IMR-90 (cell line): ENCODE measurements at regions not wholly inside any gene's neighbourhood (a gene's known extent, or its start where the extent isn't known, plus 50 kb on each side); places are given as distances from the start of the nearest gene placed in this dataset.

Experiments
- ATAC-seq: fragments of 200-7000 bp; cut with Tn5 transposase; 2 replicates; pipeline ENCODE4 v1.9.1; 2020; ENCODE audit warnings: low read depth, mild to moderate bottlenecking, moderate library complexity
- BruUV-seq: library from RNA; stranded (reverse); fragments of 400-500 nt; replicated peaks from 2 replicates; lab custom pipeline; 2021; lab: Mats Ljungman, UMichigan
- CTCF ChIA-PET: fragments of 300-600 bp; formaldehyde crosslinking; extraction: SDS; loops from one replicate; lab custom pipeline; 2021; ENCODE audit warnings: antibody characterized with exemption; lab: Yijun Ruan, JAX
- POLR2A ChIA-PET: fragments of 300-600 bp; sonication (Branson Sonifier 250); formaldehyde crosslinking; loops from one replicate; lab custom pipeline; 2022; ENCODE audit warnings: antibody characterized with exemption; ENCODE audit not compliant: unreplicated experiment; lab: Charles Lee
- DNase-seq: peaks from one replicate; pipeline ENCODE4 v3.0.0; 2013
- H2AFZ ChIP-seq: replicated peaks from 2 replicates; pipeline ENCODE3; 2013; ENCODE audit warnings: low read length, mild to moderate bottlenecking; ENCODE audit not compliant: poor library complexity
- H2AK5ac ChIP-seq: 2 replicates; pipeline ENCODE4 v1.6.1; 2013; ENCODE audit warnings: low read depth, low read length, inconsistent platforms
- H2AK9ac ChIP-seq: replicated peaks from 2 replicates; pipeline ENCODE3; 2013; ENCODE audit warnings: mild to moderate bottlenecking, low read depth, low read length, moderate library complexity; ENCODE audit not compliant: poor library complexity
- H2BK120ac ChIP-seq: 2 replicates; pipeline ENCODE4 v1.6.1; 2013; ENCODE audit warnings: low read depth, low read length, inconsistent platforms
- H2BK15ac ChIP-seq: 3 replicates; pipeline ENCODE4 v1.6.1; 2013; ENCODE audit warnings: low read depth, low read length, inconsistent platforms
- H2BK20ac ChIP-seq: 2 replicates; pipeline ENCODE4 v1.6.1; 2013; ENCODE audit warnings: low read depth, mild to moderate bottlenecking, inconsistent platforms, low read length, moderate library complexity
- H2BK5ac ChIP-seq: 2 replicates; pipeline ENCODE4 v1.6.1; 2013; ENCODE audit warnings: mild to moderate bottlenecking, low read depth, low read length, inconsistent platforms; ENCODE audit not compliant: poor library complexity, severe bottlenecking
- H3K14ac ChIP-seq: replicated peaks from 2 replicates; pipeline ENCODE4 v1.6.1; 2013; ENCODE audit warnings: low read depth, low read length, inconsistent platforms
- H3K18ac ChIP-seq: 2 replicates; pipeline ENCODE4 v1.6.1; 2013; ENCODE audit warnings: low read depth, low read length, control low read depth
- H3K23ac ChIP-seq: 2 replicates; pipeline ENCODE4 v1.6.1; 2013; ENCODE audit warnings: low read depth, low read length, inconsistent platforms
- H3K27ac ChIP-seq: 2 replicates; pipeline ENCODE4 v1.5.1; 2013; ENCODE audit warnings: mild to moderate bottlenecking, control low read depth, low read length; ENCODE audit not compliant: insufficient read depth
- H3K27me3 ChIP-seq: 2 replicates; pipeline ENCODE4 v1.6.1; 2013; ENCODE audit warnings: low read length; ENCODE audit not compliant: control insufficient read depth, insufficient read depth
- H3K36me3 ChIP-seq: 2 replicates; pipeline ENCODE4 v1.6.1; 2013; ENCODE audit warnings: low read length, mixed read lengths; ENCODE audit not compliant: control insufficient read depth, insufficient read depth
- H3K4ac ChIP-seq: 2 replicates; pipeline ENCODE4 v1.6.1; 2013; ENCODE audit warnings: low read depth, low read length, inconsistent platforms
- H3K4me1 ChIP-seq: 2 replicates; pipeline ENCODE4 v1.6.1; 2013; ENCODE audit warnings: low read length, mixed read lengths; ENCODE audit not compliant: control insufficient read depth, insufficient read depth
- H3K4me2 ChIP-seq: 2 replicates; pipeline ENCODE4 v1.6.1; 2013; ENCODE audit warnings: low read depth, mild to moderate bottlenecking, control low read depth, low read length, moderate library complexity
- H3K4me3 ChIP-seq: 2 replicates; pipeline ENCODE4 v1.5.1; 2013; ENCODE audit warnings: low read depth, mild to moderate bottlenecking, control low read depth, low read length, moderate library complexity; ENCODE audit not compliant: insufficient read depth
- H3K56ac ChIP-seq: 2 replicates; pipeline ENCODE4 v1.6.1; 2013; ENCODE audit warnings: low read length, inconsistent platforms; ENCODE audit not compliant: insufficient read depth; ENCODE audit errors: extremely low read depth
- H3K79me1 ChIP-seq, 2 experiments: 2 replicates each; pipeline ENCODE4 v1.6.1; 2013; ENCODE audit warnings: low read length in 2 of 2, inconsistent platforms in 1 of 2, low read depth in 1 of 2
- H3K9ac ChIP-seq: 2 replicates; pipeline ENCODE4 v1.6.1; 2013; ENCODE audit warnings: low read depth, low read length, control low read depth
- H3K9me1 ChIP-seq: 2 replicates; pipeline ENCODE4 v1.6.1; 2013; ENCODE audit warnings: low read length, inconsistent platforms; ENCODE audit not compliant: insufficient read depth
- H3K9me3 ChIP-seq: 2 replicates; pipeline ENCODE4 v1.6.1; 2013; ENCODE audit warnings: low read length; ENCODE audit not compliant: control insufficient read depth, insufficient read depth
- H4K20me1 ChIP-seq: 2 replicates; pipeline ENCODE4 v1.6.1; 2013; ENCODE audit warnings: low read length, inconsistent platforms; ENCODE audit not compliant: insufficient read depth
- H4K5ac ChIP-seq: 2 replicates; pipeline ENCODE4 v1.6.1; 2013; ENCODE audit warnings: mild to moderate bottlenecking, low read depth, low read length, control low read depth
- H4K8ac ChIP-seq, 2 experiments: 2 replicates each; pipeline ENCODE4 v1.6.1; 2013; ENCODE audit warnings: low read depth in 2 of 2, low read length in 2 of 2, control low read depth in 1 of 2, inconsistent platforms in 1 of 2
- H4K91ac ChIP-seq: 2 replicates; pipeline ENCODE4 v1.6.1; 2013; ENCODE audit warnings: low read depth, low read length, inconsistent platforms; ENCODE audit not compliant: insufficient read depth
- BHLHE40 ChIP-seq: fragments of 150-350 bp; IDR thresholded peaks from 2 replicates; pipeline ENCODE4 v1.6.1; 2016; ENCODE audit warnings: mild to moderate bottlenecking, low read depth, low read length
- CEBPB ChIP-seq: IDR thresholded peaks from 2 replicates; pipeline ENCODE4 v1.6.1; 2012; ENCODE audit warnings: low read depth, low read length, improper control_type of control experiment
- CHD1 ChIP-seq: IDR thresholded peaks from 2 replicates; pipeline ENCODE4 v1.6.1; 2012; ENCODE audit warnings: low read depth, low read length, improper control_type of control experiment
- FOS ChIP-seq: fragments of 150-350 bp; IDR thresholded peaks from 2 replicates; pipeline ENCODE4 v1.6.1; 2016; ENCODE audit warnings: low read depth, low read length
- MAFK ChIP-seq: IDR thresholded peaks from 2 replicates; pipeline ENCODE4 v1.6.1; 2012; ENCODE audit warnings: low read depth, low read length, improper control_type of control experiment
- MAZ ChIP-seq: IDR thresholded peaks from 2 replicates; pipeline ENCODE4 v1.6.1; 2012; ENCODE audit warnings: low read depth, mild to moderate bottlenecking, low read length, improper control_type of control experiment, moderate library complexity, borderline replicate concordance
- MXI1 ChIP-seq: IDR thresholded peaks from 2 replicates; pipeline ENCODE4 v1.6.1; 2012; ENCODE audit warnings: low read depth, mild to moderate bottlenecking, low read length, moderate library complexity, borderline replicate concordance
- NFE2L2 ChIP-seq: fragments of 150-350 bp; IDR thresholded peaks from 2 replicates; pipeline ENCODE4 v1.6.1; 2016; ENCODE audit warnings: low read depth, mild to moderate bottlenecking, low read length
- POLR2A ChIP-seq: IDR thresholded peaks from 2 replicates; pipeline ENCODE4 v1.6.1; 2012; ENCODE audit warnings: mild to moderate bottlenecking, low read depth, low read length
- RAD21 ChIP-seq: IDR thresholded peaks from 2 replicates; pipeline ENCODE4 v1.6.1; 2012; ENCODE audit warnings: low read length, improper control_type of control experiment
- RCOR1 ChIP-seq: IDR thresholded peaks from 2 replicates; pipeline ENCODE4 v1.6.1; 2012; ENCODE audit warnings: mild to moderate bottlenecking, low read length, improper control_type of control experiment; ENCODE audit not compliant: insufficient replicate concordance
- RFX5 ChIP-seq: IDR thresholded peaks from 2 replicates; pipeline ENCODE4 v1.8.0; 2012; ENCODE audit warnings: low read depth, mild to moderate bottlenecking, low read length, moderate library complexity
- SMC3 ChIP-seq: fragments of 150-350 bp; IDR thresholded peaks from 2 replicates; pipeline ENCODE4 v1.6.1; 2016; ENCODE audit warnings: low read depth, mild to moderate bottlenecking, antibody characterized with exemption, low read length, moderate library complexity
- dilution Hi-C: fragments of 300-500 bp; cut with HindIII; formaldehyde crosslinking; loops from one replicate; pipeline ENCODE4 v1.14.3; 2018; ENCODE audit warnings: low sequenced_read_pairs; ENCODE audit not compliant: unreplicated experiment
- in situ Hi-C: fragments of 300-500 bp; cut with MboI; formaldehyde crosslinking; loops from 3 replicates; pipeline ENCODE4 v1.14.3; 2019; ENCODE audit warnings: low sequenced_read_pairs, inconsistent platforms, mixed read lengths
- intact Hi-C: fragments of 100-400 bp; cut with micrococcal nuclease; formaldehyde crosslinking; loops from 2 replicates; pipeline ENCODE4 v1.10.0; 2022
- TF ChIP-seq, protein P1 (sequence below): fragments of 150-350 bp; IDR thresholded peaks from 2 replicates; pipeline ENCODE4 v1.6.1; 2016; ENCODE audit warnings: low read depth, mild to moderate bottlenecking, low read length, moderate library complexity, borderline replicate concordance
- TF ChIP-seq, protein P2 (sequence below): fragments of 150-350 bp; IDR thresholded peaks from 2 replicates; pipeline ENCODE4 v1.6.1; 2017; ENCODE audit warnings: mild to moderate bottlenecking, antibody characterized with exemption, low read length, low read depth
- TF ChIP-seq, protein P3 (sequence below): conservative IDR thresholded peaks from 2 replicates; pipeline ENCODE4 v1.5.1; 2012; ENCODE audit warnings: mild to moderate bottlenecking, low read depth, low read length, improper control_type of control experiment

DNA sequence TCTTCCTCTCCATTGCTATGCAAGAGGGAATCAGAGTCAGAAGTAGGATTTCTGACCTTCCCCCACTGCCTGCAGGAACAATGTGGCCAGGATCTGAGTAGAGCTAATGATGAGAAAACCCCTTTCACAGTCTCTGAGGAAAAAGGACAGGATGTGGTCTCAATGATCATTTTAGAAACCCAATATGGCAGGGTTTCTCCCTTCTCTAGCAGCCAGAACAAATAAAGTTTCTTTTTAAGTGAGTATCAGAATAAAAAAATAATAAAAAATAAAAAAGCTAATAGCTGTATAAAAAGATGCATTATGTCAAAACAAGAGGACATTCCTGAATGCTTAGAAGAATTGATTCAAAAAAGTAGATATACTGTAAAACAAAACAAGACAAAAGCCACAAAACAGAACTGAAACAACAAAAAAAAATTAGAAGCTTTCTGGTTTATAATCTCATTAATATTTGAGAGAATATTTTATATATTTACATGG is 1124.9 kb upstream of the ZEB2 start:
- Histone ChIP-seq H2BK15ac (no peak overlapping the region), H2AK5ac (no peak overlapping the region), H3K9me1 (no peaks in the 10 kb centered on the region), H3K18ac (no peak overlapping the region), H3K27me3 (no peaks in the 10 kb centered on the region), H2AFZ (no peak overlapping the region), H3K9ac (no peak overlapping the region), H3K27ac (no peak overlapping the region), H4K20me1 (no peaks in the 10 kb centered on the region), H4K8ac (no peak overlapping the region), H2BK5ac (no peak overlapping the region), H3K36me3 (no peaks in the 10 kb centered on the region), H3K4me1 (no peaks in the 10 kb centered on the region), H3K4me3 (no peak overlapping the region), H3K79me1 (no peaks in the 10 kb centered on the region), H3K4me2 (no peak overlapping the region), H3K9me3 (no peaks in the 10 kb centered on the region), H3K23ac (no peak overlapping the region), H3K56ac (no peak overlapping the region), H4K91ac (no peak overlapping the region), H3K14ac (no peak overlapping the region), H2AK9ac (no peak overlapping the region), H2BK120ac (no peak overlapping the region), H2BK20ac (no peak overlapping the region; the same call in 1 of the 2 replicates), H3K4ac (no peak overlapping the region), H4K5ac (no peak overlapping the region)
- peak; percentile 11 for DNase-seq
- in situ Hi-C loops, result no loop called here
- intact Hi-C loops, result no loop called here
- TF ChIP-seq FOS (no peak), RAD21 (no peak), CEBPB (no peak), RFX5 (no peak), CHD1 (no peak), MXI1 (no peak), MAZ (no peak), MAFK (no peak), POLR2A (no peak), RCOR1 (no peak), SMC3 (no peak), BHLHE40 (no peak), NFE2L2 (no peak)
- TF ChIP-seq, protein P1, sequence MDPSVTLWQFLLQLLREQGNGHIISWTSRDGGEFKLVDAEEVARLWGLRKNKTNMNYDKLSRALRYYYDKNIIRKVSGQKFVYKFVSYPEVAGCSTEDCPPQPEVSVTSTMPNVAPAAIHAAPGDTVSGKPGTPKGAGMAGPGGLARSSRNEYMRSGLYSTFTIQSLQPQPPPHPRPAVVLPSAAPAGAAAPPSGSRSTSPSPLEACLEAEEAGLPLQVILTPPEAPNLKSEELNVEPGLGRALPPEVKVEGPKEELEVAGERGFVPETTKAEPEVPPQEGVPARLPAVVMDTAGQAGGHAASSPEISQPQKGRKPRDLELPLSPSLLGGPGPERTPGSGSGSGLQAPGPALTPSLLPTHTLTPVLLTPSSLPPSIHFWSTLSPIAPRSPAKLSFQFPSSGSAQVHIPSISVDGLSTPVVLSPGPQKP, result no peak
- TF ChIP-seq, protein P2, sequence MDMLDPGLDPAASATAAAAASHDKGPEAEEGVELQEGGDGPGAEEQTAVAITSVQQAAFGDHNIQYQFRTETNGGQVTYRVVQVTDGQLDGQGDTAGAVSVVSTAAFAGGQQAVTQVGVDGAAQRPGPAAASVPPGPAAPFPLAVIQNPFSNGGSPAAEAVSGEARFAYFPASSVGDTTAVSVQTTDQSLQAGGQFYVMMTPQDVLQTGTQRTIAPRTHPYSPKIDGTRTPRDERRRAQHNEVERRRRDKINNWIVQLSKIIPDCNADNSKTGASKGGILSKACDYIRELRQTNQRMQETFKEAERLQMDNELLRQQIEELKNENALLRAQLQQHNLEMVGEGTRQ, result no peak
- TF ChIP-seq, protein P3, sequence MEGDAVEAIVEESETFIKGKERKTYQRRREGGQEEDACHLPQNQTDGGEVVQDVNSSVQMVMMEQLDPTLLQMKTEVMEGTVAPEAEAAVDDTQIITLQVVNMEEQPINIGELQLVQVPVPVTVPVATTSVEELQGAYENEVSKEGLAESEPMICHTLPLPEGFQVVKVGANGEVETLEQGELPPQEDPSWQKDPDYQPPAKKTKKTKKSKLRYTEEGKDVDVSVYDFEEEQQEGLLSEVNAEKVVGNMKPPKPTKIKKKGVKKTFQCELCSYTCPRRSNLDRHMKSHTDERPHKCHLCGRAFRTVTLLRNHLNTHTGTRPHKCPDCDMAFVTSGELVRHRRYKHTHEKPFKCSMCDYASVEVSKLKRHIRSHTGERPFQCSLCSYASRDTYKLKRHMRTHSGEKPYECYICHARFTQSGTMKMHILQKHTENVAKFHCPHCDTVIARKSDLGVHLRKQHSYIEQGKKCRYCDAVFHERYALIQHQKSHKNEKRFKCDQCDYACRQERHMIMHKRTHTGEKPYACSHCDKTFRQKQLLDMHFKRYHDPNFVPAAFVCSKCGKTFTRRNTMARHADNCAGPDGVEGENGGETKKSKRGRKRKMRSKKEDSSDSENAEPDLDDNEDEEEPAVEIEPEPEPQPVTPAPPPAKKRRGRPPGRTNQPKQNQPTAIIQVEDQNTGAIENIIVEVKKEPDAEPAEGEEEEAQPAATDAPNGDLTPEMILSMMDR, result no peak
- dilution Hi-C loops, result no loop called here
- no TSS peak for BruUV-seq
- no peak for ATAC-seq
- ChIA-PET POLR2A (no interaction called here), CTCF (no interaction called here)
